ENCODE measurements at regions not wholly inside any gene's neighbourhood (a gene's known extent, or its start where the extent isn't known, plus 50 kb on each side); places are given as distances from the start of the nearest gene placed in this dataset.

GRCh38 chr15:91530956-91531582 lies 322.4 kb upstream of the SLCO3A1 start:
- TF ChIP-seq CTCF (CRISPR knock-in tag; IDR thresholded peaks at IDR 0.05) (no peak), YY1 (IDR thresholded peaks at IDR 0.05; ENCODE audit: insufficient read depth, insufficient replicate concordance, low read depth, low read length) (no peak), POLR2AphosphoS5 (IDR thresholded peaks at IDR 0.05; ENCODE audit: low read depth, low read length) (no peak), KDM3A (CRISPR knock-in tag; IDR thresholded peaks at IDR 0.05; ENCODE audit: low read depth) (no peak), ZNF510 (CRISPR knock-in tag; IDR thresholded peaks at IDR 0.05; ENCODE audit: low read depth) (no peak), ZC3H13 (CRISPR knock-in tag; IDR thresholded peaks at IDR 0.05) (no peak), ZNF674 (CRISPR knock-in tag; IDR thresholded peaks at IDR 0.05; ENCODE audit: low read depth) (no peak), KDM5B (CRISPR knock-in tag; IDR thresholded peaks at IDR 0.05; ENCODE audit: borderline replicate concordance) (no peak), SP1 (IDR thresholded peaks at IDR 0.05) (no peak), SP1 (CRISPR knock-in tag; IDR thresholded peaks at IDR 0.05) (no peak)

Data from HepG2 (cell line).